AG04450 (cell line): ENCODE measurements at regions not wholly inside any gene's neighbourhood (a gene's known extent, or its start where the extent isn't known, plus 50 kb on each side); places are given as distances from the start of the nearest gene placed in this dataset.
"Not testable (repeated sequence)": the region's sequence is repeated elsewhere in the genome, so short reads cannot be mapped to it uniquely, and the experiment has no call there.

Experiments used
- CTCF ChIA-PET: fragments of 300-600, 350-600 bp; formaldehyde crosslinking; extraction: SDS; loops from one replicate; lab custom pipeline; 2022; ENCODE audit warnings: antibody characterized with exemption, inconsistent platforms; lab: Charles Lee
- POLR2A ChIA-PET: fragments of 350-600 bp; formaldehyde crosslinking; extraction: SDS; loops from one replicate; lab custom pipeline; 2021; ENCODE audit warnings: antibody characterized with exemption, inconsistent platforms; lab: Yijun Ruan, JAX
- DNase-seq: peaks from one replicate; pipeline ENCODE4 v3.0.0-alpha.2; 2011; ENCODE audit warnings: low read depth, low spot score
- H3K27ac ChIP-seq: one replicate; pipeline ENCODE4 v1.5.1; 2012; ENCODE audit warnings: low read depth, low read length, control low read depth
- H3K27me3 ChIP-seq: one replicate; pipeline ENCODE4 v1.6.0; 2012; ENCODE audit warnings: low read length; ENCODE audit not compliant: control insufficient read depth, insufficient read depth
- H3K4me3 ChIP-seq: 2 replicates; pipeline ENCODE4 v1.5.1; 2011; ENCODE audit warnings: mild to moderate bottlenecking, low read depth, low read length, control low read depth
- H3K9me3 ChIP-seq: 2 replicates; pipeline ENCODE4 v1.5.1; 2012; ENCODE audit warnings: low read length; ENCODE audit not compliant: control insufficient read depth, insufficient read depth
- TF ChIP-seq, protein P1 (sequence below): IDR thresholded peaks from 2 replicates; pipeline ENCODE4 v1.5.1; 2011; ENCODE audit warnings: low read depth, low read length, control low read depth, inconsistent platforms

GRCh38 chr6:3963426-3963825 is 114.3 kb downstream of the FAM50B start:
- Histone ChIP-seq H3K27ac (no peak overlapping the region), H3K4me3 (no peak overlapping the region), H3K9me3 (no peaks in the 10 kb centered on the region), H3K27me3 (no peaks in the 10 kb centered on the region)
- DNase-seq = no peak
- ChIA-PET CTCF (interaction anchor here (5.4 kb wide), 1 partner anchor 15 kb away, joined by 23 read pairs; no protein-coding TSS in a partner anchor), POLR2A (no interaction called here)
- TF ChIP-seq, protein P1, sequence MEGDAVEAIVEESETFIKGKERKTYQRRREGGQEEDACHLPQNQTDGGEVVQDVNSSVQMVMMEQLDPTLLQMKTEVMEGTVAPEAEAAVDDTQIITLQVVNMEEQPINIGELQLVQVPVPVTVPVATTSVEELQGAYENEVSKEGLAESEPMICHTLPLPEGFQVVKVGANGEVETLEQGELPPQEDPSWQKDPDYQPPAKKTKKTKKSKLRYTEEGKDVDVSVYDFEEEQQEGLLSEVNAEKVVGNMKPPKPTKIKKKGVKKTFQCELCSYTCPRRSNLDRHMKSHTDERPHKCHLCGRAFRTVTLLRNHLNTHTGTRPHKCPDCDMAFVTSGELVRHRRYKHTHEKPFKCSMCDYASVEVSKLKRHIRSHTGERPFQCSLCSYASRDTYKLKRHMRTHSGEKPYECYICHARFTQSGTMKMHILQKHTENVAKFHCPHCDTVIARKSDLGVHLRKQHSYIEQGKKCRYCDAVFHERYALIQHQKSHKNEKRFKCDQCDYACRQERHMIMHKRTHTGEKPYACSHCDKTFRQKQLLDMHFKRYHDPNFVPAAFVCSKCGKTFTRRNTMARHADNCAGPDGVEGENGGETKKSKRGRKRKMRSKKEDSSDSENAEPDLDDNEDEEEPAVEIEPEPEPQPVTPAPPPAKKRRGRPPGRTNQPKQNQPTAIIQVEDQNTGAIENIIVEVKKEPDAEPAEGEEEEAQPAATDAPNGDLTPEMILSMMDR = no peak

- no peaks in the 10 kb centered on the region for H3K9me3 ChIP-seq
- DNase-seq = no peak
- ChIA-PET CTCF (interaction anchor here (1.1 kb wide), 1 partner anchor 13 kb away, joined by 3 read pairs; no protein-coding TSS in a partner anchor), POLR2A (no interaction called here)
- H3K4me3 ChIP-seq = no peak overlapping the region
- no peaks in the 10 kb centered on the region for H3K27me3 ChIP-seq
- TF ChIP-seq, protein P1 = no peak
- H3K27ac ChIP-seq = no peak overlapping the region
These were observed 113.7 kb downstream of the FAM217A start for GRCh38 chr6:3965071-3965718.

DNA sequence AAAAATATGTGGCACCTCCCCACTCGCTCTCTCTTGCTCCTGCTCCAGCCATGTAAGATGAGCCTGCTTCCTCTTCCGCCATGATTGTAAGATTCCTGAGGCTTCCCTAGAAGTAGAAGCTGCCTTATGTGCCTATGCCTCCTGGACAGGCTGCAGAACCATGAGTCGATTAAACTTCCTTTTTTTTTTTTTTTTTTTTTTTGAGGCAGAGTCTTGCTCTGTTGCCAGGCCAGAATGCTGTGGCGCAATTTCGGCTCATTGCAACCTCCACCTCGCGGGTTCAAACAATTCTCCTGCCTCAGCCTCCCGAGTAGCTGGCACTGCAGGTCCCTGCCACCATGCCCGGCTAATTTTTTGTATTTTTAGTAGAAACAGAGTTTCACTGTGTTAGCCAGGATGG is 112.5 kb downstream of the FAM217A start:
- TF ChIP-seq, protein P1 = no peak
- DNase-seq = no peak
- H3K4me3 ChIP-seq = no peak overlapping the region
- no peaks in the 10 kb centered on the region for H3K9me3 ChIP-seq
- H3K27me3 ChIP-seq = no peaks in the 10 kb centered on the region
- POLR2A ChIA-PET = no interaction called here
- CTCF ChIA-PET = interaction anchor here (4.4 kb wide), 1 partner anchor 12 kb away, joined by 27 read pairs; no protein-coding TSS in a partner anchor
- H3K27ac ChIP-seq = no peak overlapping the region

- ChIA-PET POLR2A (no interaction called here), CTCF (interaction anchor here (1.9 to 4.4 kb wide), 2 partner anchors 8 to 121 kb away, joined by 8 to 27 read pairs; partner anchors contain the start of gene FAM50B)
- H3K9me3 ChIP-seq = no peaks in the 10 kb centered on the region
- no peak for DNase-seq
- no peak overlapping the region for H3K27ac ChIP-seq
- TF ChIP-seq, protein P1 = no peak
- no peak overlapping the region for H3K4me3 ChIP-seq
- H3K27me3 ChIP-seq = no peaks in the 10 kb centered on the region
These were observed 108.8 kb downstream of the FAM217A start for GRCh38 chr6:3970097-3970496.

DNA sequence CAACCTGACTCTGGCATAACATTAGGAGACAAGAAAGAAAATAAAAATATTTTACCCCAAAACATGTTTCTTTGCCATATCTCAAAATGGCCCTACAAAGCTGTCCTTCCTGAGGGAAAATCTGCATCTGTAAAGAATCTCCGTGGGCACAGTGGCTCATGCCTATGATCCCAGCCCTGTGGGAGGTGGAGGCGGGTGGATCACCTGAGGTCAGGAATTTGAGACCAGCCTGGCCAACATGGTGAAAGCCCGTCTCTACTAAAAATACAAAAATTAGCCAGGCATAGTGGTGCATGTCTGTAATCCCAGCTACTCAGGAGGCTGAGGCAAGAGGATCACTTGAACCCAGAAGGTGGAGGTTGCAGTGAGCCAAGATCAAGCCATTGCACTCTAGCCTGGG is 105.8 kb downstream of the FAM217A start:
- POLR2A ChIA-PET, H3K4me3 ChIP-seq, H3K9me3 ChIP-seq, DNase-seq, H3K27ac ChIP-seq, H3K27me3 ChIP-seq: not testable (repeated sequence)
- CTCF ChIA-PET = interaction anchor here (0.6 to 0.7 kb wide), 2 partner anchors 124 to 237 kb away, joined by 3 to 7 read pairs; partner anchors contain the start of gene FAM50B
